ENCODE measurements at regions not wholly inside any gene's neighbourhood (a gene's known extent, or its start where the extent isn't known, plus 50 kb on each side); places are given as distances from the start of the nearest gene placed in this dataset.

DNA sequence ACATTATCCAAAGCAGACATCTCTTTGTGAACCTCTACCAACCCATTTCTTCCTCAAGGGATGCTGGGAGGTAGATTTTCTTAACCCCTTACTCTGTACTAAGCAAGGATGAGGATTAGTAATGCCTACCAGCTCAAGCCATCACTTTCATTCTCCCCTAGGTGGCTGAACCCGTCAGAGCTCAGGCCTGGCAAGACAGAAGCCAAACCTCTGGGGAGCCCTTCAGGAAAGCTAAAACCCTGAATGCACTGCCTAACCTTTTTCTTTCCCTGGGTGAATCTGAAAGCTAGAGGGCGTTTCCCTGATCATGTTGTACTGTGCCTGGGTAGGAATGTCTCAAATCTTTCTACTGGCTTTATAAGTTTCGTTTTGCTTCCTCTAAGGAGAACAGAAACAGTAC, 617.3 kb downstream of the RPL10L start:
- Histone ChIP-seq H3K9ac (ENCODE audit: low read length) (no peak overlapping the region), H3K9me2 (ENCODE audit: insufficient read depth, low read length) (no peaks in the 10 kb centered on the region), H3F3A (ENCODE audit: insufficient read depth, low read length, poor library complexity, severe bottlenecking) (no peaks in the 10 kb centered on the region), H3K36me3 (ENCODE audit: insufficient read depth, low read length) (no peaks in the 10 kb centered on the region), H3K4me2 (ENCODE audit: low read length) (no peak overlapping the region), H3K27me3 (ENCODE audit: insufficient read depth, low read depth, low read length) (no peaks in the 10 kb centered on the region), H3K9me3 (ENCODE audit: low read length) (no peaks in the 10 kb centered on the region), H3K79me2 (replicated peaks; ENCODE audit: insufficient read depth, low read length) (no peaks in the 10 kb centered on the region), H2AFZ (ENCODE audit: low read depth, low read length) (no peak overlapping the region), H4K20me1 (ENCODE audit: insufficient read depth) (no peaks in the 10 kb centered on the region), H3K27ac (ENCODE audit: low read length) (no peak overlapping the region), H3K4me3 (ENCODE audit: low read length) (no peak overlapping the region)
- TF ChIP-seq POLR2AphosphoS5 (IDR thresholded peaks at IDR 0.05) (no peak), MXI1 (conservative IDR thresholded peaks at IDR 0.05; ENCODE audit: poor library complexity, severe bottlenecking) (no peak), TAF1 (IDR thresholded peaks at IDR 0.05; ENCODE audit: low read depth) (no peak), EP300 (conservative IDR thresholded peaks at IDR 0.05; ENCODE audit: poor library complexity, severe bottlenecking) (no peak), EZH2 (IDR thresholded peaks at IDR 0.05; ENCODE audit: borderline replicate concordance, insufficient read depth, low read length, poor library complexity, severe bottlenecking) (no peak), RAD21 (conservative IDR thresholded peaks at IDR 0.05) (no peak), SMC3 (conservative IDR thresholded peaks at IDR 0.05; ENCODE audit: poor library complexity) (no peak)
- TF ChIP-seq, protein P1, sequence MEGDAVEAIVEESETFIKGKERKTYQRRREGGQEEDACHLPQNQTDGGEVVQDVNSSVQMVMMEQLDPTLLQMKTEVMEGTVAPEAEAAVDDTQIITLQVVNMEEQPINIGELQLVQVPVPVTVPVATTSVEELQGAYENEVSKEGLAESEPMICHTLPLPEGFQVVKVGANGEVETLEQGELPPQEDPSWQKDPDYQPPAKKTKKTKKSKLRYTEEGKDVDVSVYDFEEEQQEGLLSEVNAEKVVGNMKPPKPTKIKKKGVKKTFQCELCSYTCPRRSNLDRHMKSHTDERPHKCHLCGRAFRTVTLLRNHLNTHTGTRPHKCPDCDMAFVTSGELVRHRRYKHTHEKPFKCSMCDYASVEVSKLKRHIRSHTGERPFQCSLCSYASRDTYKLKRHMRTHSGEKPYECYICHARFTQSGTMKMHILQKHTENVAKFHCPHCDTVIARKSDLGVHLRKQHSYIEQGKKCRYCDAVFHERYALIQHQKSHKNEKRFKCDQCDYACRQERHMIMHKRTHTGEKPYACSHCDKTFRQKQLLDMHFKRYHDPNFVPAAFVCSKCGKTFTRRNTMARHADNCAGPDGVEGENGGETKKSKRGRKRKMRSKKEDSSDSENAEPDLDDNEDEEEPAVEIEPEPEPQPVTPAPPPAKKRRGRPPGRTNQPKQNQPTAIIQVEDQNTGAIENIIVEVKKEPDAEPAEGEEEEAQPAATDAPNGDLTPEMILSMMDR (IDR thresholded peaks at IDR 0.05; ENCODE audit: poor library complexity, severe bottlenecking), result no peak
- TF ChIP-seq, protein P2, sequence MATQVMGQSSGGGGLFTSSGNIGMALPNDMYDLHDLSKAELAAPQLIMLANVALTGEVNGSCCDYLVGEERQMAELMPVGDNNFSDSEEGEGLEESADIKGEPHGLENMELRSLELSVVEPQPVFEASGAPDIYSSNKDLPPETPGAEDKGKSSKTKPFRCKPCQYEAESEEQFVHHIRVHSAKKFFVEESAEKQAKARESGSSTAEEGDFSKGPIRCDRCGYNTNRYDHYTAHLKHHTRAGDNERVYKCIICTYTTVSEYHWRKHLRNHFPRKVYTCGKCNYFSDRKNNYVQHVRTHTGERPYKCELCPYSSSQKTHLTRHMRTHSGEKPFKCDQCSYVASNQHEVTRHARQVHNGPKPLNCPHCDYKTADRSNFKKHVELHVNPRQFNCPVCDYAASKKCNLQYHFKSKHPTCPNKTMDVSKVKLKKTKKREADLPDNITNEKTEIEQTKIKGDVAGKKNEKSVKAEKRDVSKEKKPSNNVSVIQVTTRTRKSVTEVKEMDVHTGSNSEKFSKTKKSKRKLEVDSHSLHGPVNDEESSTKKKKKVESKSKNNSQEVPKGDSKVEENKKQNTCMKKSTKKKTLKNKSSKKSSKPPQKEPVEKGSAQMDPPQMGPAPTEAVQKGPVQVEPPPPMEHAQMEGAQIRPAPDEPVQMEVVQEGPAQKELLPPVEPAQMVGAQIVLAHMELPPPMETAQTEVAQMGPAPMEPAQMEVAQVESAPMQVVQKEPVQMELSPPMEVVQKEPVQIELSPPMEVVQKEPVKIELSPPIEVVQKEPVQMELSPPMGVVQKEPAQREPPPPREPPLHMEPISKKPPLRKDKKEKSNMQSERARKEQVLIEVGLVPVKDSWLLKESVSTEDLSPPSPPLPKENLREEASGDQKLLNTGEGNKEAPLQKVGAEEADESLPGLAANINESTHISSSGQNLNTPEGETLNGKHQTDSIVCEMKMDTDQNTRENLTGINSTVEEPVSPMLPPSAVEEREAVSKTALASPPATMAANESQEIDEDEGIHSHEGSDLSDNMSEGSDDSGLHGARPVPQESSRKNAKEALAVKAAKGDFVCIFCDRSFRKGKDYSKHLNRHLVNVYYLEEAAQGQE (IDR thresholded peaks at IDR 0.05; ENCODE audit: borderline replicate concordance), result no peak

DNA sequence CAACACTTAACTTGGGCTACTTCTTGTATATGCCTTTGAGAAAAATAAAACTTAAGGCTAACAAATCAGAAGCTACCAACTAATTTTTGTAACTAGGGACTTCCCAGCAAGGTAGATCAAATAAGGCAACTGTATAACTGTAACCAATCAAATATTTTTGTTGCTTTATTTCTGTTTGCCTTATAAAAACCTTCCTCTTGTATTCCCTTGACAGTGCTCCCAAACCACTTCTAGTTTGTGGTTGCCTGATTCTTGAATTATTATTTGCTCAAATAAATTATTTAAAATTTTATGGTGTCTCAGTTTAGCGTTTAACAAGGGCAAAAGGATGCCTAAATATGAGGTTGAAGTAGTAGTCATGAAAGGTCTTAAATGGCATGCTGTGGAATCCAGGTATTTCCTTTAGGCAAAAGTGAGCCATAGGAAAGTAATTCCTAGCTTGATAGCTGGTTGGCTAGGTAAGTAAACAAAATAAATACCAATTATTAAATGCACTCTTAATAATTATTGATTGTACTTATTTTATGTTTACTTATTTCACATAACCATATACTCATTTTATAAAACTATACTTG, 632.6 kb downstream of the RPL10L start:
- Histone ChIP-seq H4K20me1 (ENCODE audit: insufficient read depth) (no peaks in the 10 kb centered on the region), H3K79me2 (replicated peaks; ENCODE audit: insufficient read depth, low read length) (no peaks in the 10 kb centered on the region), H3K9me2 (ENCODE audit: insufficient read depth, low read length) (no peaks in the 10 kb centered on the region), H3K9ac (ENCODE audit: low read length) (no peak overlapping the region), H3K4me3 (ENCODE audit: low read length) (no peak overlapping the region), H3K36me3 (ENCODE audit: insufficient read depth, low read length) (no peaks in the 10 kb centered on the region), H3K9me3 (ENCODE audit: low read length) (no peaks in the 10 kb centered on the region), H3K27ac (ENCODE audit: low read length) (no peak overlapping the region), H3F3A (ENCODE audit: insufficient read depth, low read length, poor library complexity, severe bottlenecking) (no peaks in the 10 kb centered on the region), H3K4me2 (ENCODE audit: low read length) (no peak overlapping the region), H2AFZ (ENCODE audit: low read depth, low read length) (no peak overlapping the region), H3K27me3 (ENCODE audit: insufficient read depth, low read depth, low read length) (no peaks in the 10 kb centered on the region)
- TF ChIP-seq, protein P1 (IDR thresholded peaks at IDR 0.05; ENCODE audit: poor library complexity, severe bottlenecking), result no peak
- no peak for TF ChIP-seq EZH2 (IDR thresholded peaks at IDR 0.05; ENCODE audit: borderline replicate concordance, insufficient read depth, low read length, poor library complexity, severe bottlenecking)

Data from neural cell (in vitro differentiated cells).